Thyroid gland (tissue), 4 donors: ENCODE measurements at regions not wholly inside any gene's neighbourhood (a gene's known extent, or its start where the extent isn't known, plus 50 kb on each side); places are given as distances from the start of the nearest gene placed in this dataset.

Experiments used
- POLR2A ChIP-seq, 2 donors: fragments of 450-650 bp; IDR thresholded peaks; one replicate each; pipeline ENCODE4 v1.6.1; 2017; ENCODE audit warnings: antibody characterized with exemption in 2 of 2, mild to moderate bottlenecking in 2 of 2, moderate library complexity in 1 of 2
- TF ChIP-seq, protein P1 (sequence below), 6 experiments: fragments of 200-600 bp in 3 of 6; fragments of 450-650 bp in 3 of 6; sonication (generic) in 3 of 6; IDR thresholded peaks; one replicate each; pipeline ENCODE4 v1.5.1; 2016 to 2019; ENCODE audit warnings: antibody characterized with exemption in 6 of 6, mild to moderate bottlenecking in 2 of 6, inconsistent platforms in 1 of 6, moderate library complexity in 1 of 6

DNA sequence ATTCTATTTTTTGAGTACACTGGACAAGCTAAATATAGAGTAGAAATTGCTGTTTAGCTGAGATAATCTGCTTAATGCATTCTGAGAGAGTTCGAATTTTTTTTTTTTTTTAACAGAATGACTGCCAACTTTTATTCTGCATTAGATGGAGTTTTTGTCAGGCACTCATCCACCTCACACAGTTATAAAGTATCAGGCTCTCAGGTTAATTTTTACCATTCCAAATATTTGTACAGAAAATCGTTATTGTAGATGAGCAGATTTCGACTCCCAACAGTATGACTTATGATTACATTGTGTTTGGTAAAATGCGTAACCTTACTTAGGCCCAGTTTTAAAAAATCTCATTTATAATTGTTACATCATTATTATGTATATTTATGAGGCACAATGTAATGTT is 1731.0 kb downstream of the GRIK2 start:
- TF ChIP-seq, protein P1, sequence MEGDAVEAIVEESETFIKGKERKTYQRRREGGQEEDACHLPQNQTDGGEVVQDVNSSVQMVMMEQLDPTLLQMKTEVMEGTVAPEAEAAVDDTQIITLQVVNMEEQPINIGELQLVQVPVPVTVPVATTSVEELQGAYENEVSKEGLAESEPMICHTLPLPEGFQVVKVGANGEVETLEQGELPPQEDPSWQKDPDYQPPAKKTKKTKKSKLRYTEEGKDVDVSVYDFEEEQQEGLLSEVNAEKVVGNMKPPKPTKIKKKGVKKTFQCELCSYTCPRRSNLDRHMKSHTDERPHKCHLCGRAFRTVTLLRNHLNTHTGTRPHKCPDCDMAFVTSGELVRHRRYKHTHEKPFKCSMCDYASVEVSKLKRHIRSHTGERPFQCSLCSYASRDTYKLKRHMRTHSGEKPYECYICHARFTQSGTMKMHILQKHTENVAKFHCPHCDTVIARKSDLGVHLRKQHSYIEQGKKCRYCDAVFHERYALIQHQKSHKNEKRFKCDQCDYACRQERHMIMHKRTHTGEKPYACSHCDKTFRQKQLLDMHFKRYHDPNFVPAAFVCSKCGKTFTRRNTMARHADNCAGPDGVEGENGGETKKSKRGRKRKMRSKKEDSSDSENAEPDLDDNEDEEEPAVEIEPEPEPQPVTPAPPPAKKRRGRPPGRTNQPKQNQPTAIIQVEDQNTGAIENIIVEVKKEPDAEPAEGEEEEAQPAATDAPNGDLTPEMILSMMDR (IDR thresholded peaks at IDR 0.05), result no peak
- no peak for TF ChIP-seq POLR2A (IDR thresholded peaks at IDR 0.05)
